DMS 273 (cell line): ENCODE measurements at regions not wholly inside any gene's neighbourhood (a gene's known extent, or its start where the extent isn't known, plus 50 kb on each side); places are given as distances from the start of the nearest gene placed in this dataset.
"Not testable (repeated sequence)": the region's sequence is repeated elsewhere in the genome, so short reads cannot be mapped to it uniquely, and the experiment has no call there.

ENCODE experiments used
- DNase-seq: peaks from one replicate; lab custom pipeline; 2025; ENCODE audit not compliant: unreplicated experiment; lab: John Stamatoyannopoulos, UW

DNA sequence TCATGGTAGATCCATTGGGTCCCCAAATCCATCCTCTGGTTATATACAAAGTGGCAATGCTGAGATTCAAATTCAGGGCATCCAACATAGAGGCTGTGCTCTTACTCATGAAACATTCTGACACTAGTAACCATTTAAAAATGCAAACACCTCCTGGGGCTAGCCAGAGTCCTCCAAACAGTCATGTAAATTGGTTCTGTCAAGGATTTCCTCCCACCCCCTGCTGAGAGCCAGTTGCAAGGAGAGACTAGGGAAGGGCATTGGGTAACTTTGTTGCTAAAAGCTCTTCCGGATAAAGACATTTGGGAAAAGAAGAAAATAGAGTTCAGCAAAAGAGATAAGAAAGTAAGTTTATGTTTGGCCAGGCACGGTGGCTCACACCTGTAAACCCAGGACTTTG, 58.3 kb downstream of the ART5 start:
- DNase-seq, result not testable (repeated sequence)

GRCh38 chr11:3581389-3581725, 60.4 kb downstream of the ART5 start:
- DNase-seq, result not testable (repeated sequence)

GRCh38 chr11:3580487-3581388, 61.1 kb downstream of the ART5 start:
- DNase-seq, result peak; percentile 41

DNA sequence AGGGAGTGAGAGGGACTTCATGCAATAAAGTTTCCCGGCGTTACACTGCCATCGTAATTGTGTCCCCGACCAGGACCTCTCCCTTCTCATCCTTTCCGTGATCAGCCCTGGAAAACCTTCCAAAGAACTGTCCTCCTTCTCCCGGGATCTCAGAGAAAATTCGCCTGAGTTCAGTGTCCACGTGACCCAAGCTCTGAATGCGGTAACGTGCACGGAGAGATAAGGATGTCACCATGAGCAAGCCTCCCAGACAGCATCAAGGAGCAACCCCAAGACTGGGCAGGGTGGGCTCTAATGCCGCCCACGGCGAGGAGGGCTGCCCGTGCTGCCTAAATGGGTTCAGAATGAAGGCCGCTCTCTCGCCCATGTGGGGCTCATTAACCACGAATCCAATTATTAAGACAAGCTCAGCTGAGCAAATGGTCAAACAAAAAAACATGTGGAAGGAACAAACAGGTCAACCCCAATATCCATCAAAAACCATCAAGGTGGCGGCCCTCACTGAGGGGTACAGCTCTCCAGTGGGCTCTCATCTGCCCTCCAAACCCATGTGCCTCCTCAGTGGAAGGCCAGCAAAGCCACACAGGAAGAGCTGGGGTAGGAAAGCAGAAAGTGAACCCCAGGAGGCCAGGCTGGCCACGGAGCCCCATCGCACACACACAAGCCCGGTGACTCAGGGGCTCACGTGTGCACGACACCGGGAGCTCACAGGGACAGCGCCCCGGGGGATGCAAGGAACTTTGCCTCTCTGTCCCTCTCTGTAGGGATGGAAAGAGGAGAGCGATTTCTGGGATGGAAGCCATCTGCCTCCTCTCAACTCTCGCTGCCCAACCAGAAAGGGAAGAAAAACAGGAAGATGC, 62.0 kb downstream of the ART5 start:
- DNase-seq, result not testable (repeated sequence)

GRCh38 chr11:3576066-3576604, 65.7 kb downstream of the ART5 start:
- not testable (repeated sequence) for DNase-seq

DNA sequence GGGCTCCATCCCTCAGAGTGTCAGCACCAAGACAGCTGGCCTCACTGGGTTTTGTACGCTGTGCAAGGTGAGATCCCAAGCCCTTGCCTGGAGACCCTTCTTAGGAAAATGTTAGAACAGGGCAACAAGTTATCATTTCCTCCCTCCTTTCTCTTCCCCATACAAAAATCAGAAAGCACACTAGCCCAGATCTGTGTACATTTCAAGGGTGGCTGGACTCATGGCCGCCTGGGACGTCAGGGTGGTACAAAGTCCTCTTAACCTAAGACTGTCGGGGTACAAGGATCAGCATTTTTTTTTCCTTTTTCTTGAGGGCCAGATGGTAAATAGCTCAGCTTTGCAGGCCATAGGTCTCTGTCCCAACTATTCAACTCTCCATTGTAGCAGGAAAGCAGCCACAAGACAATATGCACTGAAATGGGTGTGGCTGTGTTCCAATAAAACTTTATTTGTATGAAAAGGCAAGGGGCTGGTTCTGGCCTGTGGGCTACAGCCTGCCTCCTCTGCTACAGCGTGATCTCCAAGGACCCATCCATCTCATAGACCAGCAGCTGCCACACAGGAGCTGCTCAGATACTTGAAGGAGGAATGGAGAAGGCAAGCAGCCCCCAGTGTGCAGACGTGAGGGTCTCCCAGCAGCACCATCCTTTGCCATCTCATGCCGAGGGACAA, 68.7 kb downstream of the ART5 start:
- not testable (repeated sequence) for DNase-seq

DNA sequence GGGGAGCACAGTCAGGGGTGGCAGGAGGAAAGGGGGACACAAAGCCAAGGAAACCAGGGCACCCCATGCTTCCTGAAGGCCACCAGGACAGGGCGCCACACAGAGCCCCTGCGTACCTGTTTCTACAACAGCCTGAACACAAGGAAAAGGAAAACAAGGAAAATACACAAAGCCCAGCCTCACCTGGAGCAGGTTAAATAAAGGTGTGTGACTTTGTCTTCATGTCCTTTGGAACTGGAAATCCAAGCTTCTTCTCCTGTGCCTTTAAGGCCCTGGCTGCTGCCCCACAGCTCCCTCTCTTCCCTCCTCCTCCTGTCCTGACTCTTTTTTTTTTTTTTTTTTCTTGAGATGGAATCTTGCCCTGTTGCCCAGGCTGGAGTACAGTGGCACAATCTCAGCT, 70.0 kb downstream of the ART5 start:
- DNase-seq, result not testable (repeated sequence)

- DNase-seq, result not testable (repeated sequence)
Measured at GRCh38 chr11:3565838-3566237, 76.0 kb downstream of the ART5 start.

DNA sequence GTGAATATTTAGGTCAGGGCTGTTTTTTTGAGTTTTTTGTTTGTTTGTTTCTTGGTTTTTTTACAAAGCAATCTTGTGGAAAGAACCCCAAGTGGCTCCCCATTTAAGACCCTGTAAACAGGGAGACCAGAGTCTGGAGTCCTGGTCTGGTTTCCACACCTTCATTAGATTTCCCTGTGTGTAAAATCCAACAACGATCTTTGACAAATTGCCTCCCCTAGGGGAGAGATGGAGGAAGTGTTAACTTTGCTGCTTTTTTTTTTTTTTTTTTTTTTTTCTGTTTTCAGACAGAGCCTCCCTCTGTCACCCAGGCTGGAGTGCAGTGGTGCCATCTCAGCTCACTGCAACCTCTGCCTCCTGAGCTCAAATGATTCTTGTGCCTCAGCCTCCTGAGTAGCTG, 77.4 kb downstream of the ART5 start:
- DNase-seq, result not testable (repeated sequence)

DNA sequence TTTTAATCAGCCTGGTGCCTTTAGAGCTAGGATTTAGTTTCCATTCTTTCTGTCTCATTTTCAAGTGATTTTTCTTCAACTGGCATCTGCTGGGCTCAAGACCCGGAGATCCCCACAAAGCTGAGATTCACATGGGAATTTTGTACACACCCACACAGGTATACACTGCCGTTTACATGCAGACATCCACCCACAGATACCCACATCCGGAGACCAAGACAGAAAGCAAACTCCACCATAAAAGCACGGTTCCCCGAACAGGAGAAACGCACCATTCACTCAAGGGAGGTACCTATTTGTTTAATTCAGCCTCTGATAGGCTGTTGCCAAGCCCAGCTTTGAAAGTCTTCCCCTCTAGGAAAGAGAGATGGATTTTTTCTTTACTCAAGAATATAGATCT, 87.2 kb downstream of the ART5 start:
- DNase-seq, result not testable (repeated sequence)

- DNase-seq, result not testable (repeated sequence)
Measured at GRCh38 chr11:3544990-3545389, 96.8 kb downstream of the ART5 start.

GRCh38 chr11:3538220-3538619, 103.6 kb downstream of the ART5 start:
- DNase-seq, result not testable (repeated sequence)

DNA sequence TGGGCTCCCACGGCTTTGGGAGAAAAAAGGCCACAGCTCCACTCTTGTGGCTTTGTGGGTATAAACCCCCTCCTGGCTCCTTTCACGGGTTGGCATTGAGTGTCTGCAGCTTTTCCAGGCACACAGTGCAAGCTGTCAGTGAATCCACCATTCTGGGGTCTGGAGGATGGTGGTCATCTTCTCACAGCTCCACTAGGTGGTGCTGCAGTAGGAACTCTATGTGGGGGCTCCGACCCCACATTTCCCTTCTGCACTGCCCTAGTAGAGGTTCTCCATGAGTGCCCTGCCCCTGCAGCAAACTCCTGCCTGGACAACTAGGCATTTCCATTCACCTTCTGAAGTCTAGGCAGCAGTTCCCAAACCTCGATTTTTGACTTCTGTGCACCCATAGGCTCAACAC, 104.5 kb downstream of the ART5 start:
- DNase-seq, result not testable (repeated sequence)

- not testable (repeated sequence) for DNase-seq
Measured at GRCh38 chr11:3532958-3533357, 108.8 kb downstream of the ART5 start.

DNA sequence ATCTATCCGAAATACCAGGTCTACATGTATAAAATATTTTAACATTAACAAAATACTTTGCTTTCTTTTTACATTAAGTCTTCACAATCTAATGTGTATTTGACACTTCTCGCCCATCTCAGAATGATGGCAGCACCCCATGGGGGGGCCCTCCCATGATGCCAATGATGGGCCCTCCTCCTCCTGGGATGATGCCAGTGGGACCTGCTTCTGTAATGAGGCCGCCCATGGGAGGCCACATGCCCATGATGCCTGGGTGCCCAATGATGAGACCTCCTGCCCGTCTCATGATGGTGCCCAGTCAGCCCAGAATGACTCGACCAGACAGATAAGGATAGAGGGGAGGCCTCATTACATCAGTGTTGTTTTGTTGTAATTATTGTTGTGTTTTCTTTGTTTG, 110.5 kb downstream of the ART5 start:
- not testable (repeated sequence) for DNase-seq

- not testable (repeated sequence) for DNase-seq
Measured at GRCh38 chr11:3523567-3523966, 118.2 kb downstream of the ART5 start.

DNA sequence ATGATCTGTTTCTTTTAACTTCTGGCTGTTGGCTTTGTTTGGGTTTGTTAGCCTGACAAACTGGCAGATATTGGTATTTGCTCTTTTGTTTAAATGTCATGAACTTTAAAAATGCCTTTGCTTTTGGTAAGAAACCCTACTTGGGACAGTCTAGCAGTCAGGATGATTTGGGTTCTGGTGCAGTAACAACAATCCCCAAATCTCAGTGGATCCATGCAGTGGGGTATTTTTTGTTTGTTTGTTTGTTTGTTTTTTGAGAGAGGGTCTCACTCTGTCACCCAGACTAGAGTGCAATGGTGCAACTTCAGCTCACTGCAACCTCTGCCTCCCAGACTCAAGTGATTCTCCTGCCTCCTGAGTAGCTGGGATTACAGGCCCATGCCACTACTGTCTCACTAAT, 120.9 kb downstream of the ART5 start:
- not testable (repeated sequence) for DNase-seq

GRCh38 chr11:3519841-3520240, 122.0 kb downstream of the ART5 start:
- DNase-seq, result not testable (repeated sequence)

GRCh38 chr11:3516934-3517567, 124.7 kb downstream of the ART5 start:
- not testable (repeated sequence) for DNase-seq

DNA sequence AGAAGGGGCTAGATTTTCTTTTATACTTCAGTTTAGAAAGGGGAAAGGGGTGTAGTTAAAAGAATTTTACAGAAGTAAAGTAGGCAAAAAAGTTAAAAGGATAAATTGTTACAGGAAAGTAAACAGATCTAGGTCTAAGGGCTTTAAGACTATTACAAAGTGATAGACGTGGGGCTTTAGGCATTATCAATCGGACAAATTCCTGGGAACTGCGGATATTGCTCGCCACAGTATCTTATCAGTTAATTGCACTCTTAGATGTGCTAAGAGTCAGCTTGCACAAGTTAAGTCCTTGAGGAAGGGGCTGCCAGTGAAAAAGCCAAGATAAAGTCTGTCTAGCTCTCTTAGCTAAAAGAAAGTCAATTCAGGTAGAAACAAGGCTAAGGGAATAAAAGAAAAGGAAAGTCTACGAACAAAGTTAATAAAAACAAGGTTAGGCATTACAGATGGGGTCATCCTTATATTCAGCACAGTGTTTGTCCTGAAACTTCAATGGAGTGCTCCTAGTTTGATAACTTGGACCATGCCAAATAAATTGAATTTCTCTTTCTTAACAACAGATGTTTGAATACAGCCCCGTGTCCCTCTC, 125.4 kb downstream of the ART5 start:
- not testable (repeated sequence) for DNase-seq
